ENCODE measurements at regions not wholly inside any gene's neighbourhood (a gene's known extent, or its start where the extent isn't known, plus 50 kb on each side); places are given as distances from the start of the nearest gene placed in this dataset.

- TF ChIP-seq CTCF (IDR thresholded peaks at IDR 0.05) (no peak), POLR2A (IDR thresholded peaks at IDR 0.05) (no peak)
Measured at GRCh38 chr18:7360606-7361170, 129.8 kb downstream of the LRRC30 start.

Data from upper lobe of left lung (tissue), 4 donors.